ENCODE measurements at regions not wholly inside any gene's neighbourhood (a gene's known extent, or its start where the extent isn't known, plus 50 kb on each side); places are given as distances from the start of the nearest gene placed in this dataset.

DNA sequence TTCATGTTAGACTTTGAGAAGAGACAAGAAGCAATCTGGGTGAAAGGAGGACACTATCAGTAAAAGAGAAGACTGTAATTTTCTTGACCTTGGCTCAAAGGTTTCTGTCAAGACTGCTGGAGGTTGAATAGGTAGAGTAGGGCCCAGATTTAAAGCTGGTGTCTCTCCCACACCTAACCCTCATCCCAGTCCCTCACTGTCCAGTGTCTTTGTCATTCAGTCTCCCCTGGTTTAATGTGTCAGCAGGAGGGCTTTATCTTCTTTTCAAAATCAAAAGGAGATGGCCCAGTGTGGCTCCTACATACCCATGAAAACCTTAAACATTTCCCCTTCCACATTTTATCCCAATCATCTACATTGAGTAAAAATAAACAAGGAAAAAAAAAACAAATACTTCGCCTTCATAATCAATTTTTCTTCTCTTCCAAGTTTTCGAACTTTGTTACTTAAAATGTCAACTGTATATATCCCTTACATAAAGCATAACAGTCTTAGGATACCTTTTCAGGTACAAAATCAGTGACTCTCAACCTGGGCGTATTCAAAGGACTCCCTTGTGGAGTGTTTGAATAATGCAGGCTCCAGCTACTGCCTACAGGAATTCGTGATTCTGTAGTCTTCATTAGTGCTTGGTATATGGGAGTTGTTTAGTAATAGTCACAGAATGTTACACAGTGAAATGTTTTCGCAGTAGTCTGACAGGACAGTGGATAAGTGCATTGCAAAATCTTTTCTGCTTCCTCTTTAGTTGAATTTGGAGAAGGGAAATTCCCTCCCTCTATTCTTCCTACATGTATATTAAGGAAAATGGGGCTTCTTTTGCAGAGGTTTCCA, 87.2 kb downstream of the FAT3 start:
- H3K4me1 ChIP-seq = peaks cover 0 to 19% (median 0%) of the 10 kb centered on the region in 4 donors
- TF ChIP-seq POLR2A (IDR thresholded peaks at IDR 0.05) (no peak), EP300 (IDR thresholded peaks at IDR 0.05) (no peak)
- TF ChIP-seq, protein P1, sequence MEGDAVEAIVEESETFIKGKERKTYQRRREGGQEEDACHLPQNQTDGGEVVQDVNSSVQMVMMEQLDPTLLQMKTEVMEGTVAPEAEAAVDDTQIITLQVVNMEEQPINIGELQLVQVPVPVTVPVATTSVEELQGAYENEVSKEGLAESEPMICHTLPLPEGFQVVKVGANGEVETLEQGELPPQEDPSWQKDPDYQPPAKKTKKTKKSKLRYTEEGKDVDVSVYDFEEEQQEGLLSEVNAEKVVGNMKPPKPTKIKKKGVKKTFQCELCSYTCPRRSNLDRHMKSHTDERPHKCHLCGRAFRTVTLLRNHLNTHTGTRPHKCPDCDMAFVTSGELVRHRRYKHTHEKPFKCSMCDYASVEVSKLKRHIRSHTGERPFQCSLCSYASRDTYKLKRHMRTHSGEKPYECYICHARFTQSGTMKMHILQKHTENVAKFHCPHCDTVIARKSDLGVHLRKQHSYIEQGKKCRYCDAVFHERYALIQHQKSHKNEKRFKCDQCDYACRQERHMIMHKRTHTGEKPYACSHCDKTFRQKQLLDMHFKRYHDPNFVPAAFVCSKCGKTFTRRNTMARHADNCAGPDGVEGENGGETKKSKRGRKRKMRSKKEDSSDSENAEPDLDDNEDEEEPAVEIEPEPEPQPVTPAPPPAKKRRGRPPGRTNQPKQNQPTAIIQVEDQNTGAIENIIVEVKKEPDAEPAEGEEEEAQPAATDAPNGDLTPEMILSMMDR (IDR thresholded peaks at IDR 0.05) = no peak
- no peak overlapping the region for H3K27ac ChIP-seq
- WGBS, 2 donors = 85 to 86% methylated on average over 5 of the region's 5 CpGs
- DNase-seq (ENCODE audit: low spot score in 2 of 2) = no peak
- H3K36me3 ChIP-seq = no peaks in the 10 kb centered on the region
- H3K9me3 ChIP-seq = no peaks in the 10 kb centered on the region
- H3K4me3 ChIP-seq = no peak overlapping the region
- no peaks in the 10 kb centered on the region for H3K27me3 ChIP-seq

DNA sequence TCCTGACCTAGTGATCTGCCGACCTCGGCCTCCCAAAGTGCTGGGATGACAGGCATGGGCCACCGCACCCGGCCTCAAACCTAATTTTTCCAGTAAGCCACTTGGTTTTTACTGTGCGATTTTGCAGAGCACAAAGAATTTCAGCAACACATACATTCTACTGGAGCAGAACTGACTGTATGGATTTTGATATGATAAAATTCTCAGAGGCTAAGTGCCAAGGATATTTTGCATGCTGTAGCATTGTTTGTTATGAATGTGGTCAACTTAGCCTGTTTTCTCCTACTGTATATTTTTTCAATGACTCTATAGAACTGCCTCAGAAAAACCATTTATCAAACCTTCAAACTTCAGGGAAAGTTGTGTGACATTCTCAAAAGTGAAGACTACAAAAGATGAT, 89.2 kb downstream of the FAT3 start:
- no peak overlapping the region for H3K27ac ChIP-seq
- 71 to 77% methylated on average over 5 of the region's 5 CpGs for WGBS, 2 donors
- H3K36me3 ChIP-seq = no peaks in the 10 kb centered on the region
- no peak overlapping the region for H3K4me3 ChIP-seq
- H3K4me1 ChIP-seq = peaks cover 0 to 14% (median 0%) of the 10 kb centered on the region in 4 donors
- no peaks in the 10 kb centered on the region for H3K9me3 ChIP-seq
- TF ChIP-seq, protein P1 (IDR thresholded peaks at IDR 0.05) = no peak
- no peaks in the 10 kb centered on the region for H3K27me3 ChIP-seq
- no peak for DNase-seq (ENCODE audit: low spot score in 2 of 2)

DNA sequence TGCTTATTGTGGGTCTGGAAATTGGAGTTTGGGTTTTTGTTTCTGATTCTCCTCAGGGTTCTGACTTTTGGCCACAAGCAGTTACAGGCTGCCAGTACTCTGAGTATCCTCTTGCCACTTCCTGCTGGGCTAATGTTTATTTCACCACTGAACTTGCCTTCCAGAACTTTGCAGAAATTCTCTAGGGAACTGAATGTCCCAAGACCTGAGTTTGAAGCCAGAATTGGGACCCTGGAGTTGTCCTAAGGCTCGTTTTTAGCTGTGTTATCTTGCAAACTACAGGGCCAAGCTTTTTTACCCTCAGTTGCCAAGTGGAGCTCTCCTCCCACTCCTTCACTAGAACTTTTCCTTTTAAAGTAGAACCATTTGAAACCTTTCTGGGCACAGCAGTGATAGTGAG, 89.9 kb downstream of the FAT3 start:
- no peaks in the 10 kb centered on the region for H3K36me3 ChIP-seq
- H3K4me1 ChIP-seq = peaks cover 0 to 8% (median 0%) of the 10 kb centered on the region in 4 donors
- 3 to 9% methylated on average over 1 of the region's 1 CpG for WGBS, 2 donors
- H3K27ac ChIP-seq = no peak overlapping the region
- DNase-seq (ENCODE audit: low spot score in 2 of 2) = no peak
- TF ChIP-seq, protein P1 (IDR thresholded peaks at IDR 0.05) = no peak
- TF ChIP-seq POLR2A (IDR thresholded peaks at IDR 0.05) (no peak), EP300 (IDR thresholded peaks at IDR 0.05) (no peak)
- H3K9me3 ChIP-seq = no peaks in the 10 kb centered on the region
- H3K4me3 ChIP-seq = no peak overlapping the region
- no peaks in the 10 kb centered on the region for H3K27me3 ChIP-seq

DNA sequence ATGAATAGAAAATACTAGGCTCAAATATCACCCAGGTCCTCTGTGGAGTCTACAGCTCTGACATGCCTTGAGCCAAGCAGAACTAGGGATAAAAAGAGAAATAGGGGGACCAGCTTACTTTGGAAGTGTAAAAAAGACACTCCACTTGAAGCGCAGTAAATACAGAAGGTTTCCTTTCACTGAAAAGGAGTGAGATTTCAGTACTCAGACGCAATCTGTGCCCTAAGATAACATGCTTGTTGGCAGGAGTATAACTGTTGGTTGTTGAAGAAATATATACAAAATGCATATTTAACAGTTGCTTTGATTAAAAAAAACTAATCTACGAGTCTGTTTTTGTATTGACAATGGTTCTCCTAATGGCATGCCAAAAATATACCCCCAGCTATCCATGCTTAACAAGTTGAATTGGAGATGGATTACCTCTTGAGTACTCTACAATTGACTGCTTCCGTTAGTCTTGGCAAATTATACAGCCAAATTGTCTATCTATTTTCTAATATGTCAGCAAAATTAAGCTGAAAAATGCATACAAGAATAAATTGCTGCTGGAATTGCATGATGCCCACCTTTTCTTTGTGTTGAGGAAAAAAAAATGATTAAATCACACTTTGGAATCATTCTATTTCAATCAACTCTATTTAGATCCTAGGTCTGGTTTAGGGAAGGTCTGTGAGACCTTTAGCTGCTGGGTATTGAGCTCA, 91.6 kb downstream of the FAT3 start:
- H3K36me3 ChIP-seq = peaks cover 0 to 2% (median 0%) of the 10 kb centered on the region in 3 donors
- no peak for DNase-seq (ENCODE audit: low spot score in 2 of 2)
- TF ChIP-seq POLR2A (IDR thresholded peaks at IDR 0.05) (no peak), EP300 (IDR thresholded peaks at IDR 0.05) (no peak)
- TF ChIP-seq, protein P1 (IDR thresholded peaks at IDR 0.05) = no peak
- H3K4me1 ChIP-seq = peaks cover 0 to 5% (median 0%) of the 10 kb centered on the region in 4 donors
- no peak overlapping the region for H3K27ac ChIP-seq
- whole genome bisulfite sequencing, 2 donors = 79% methylated on average over 4 of the region's 4 CpGs
- H3K9me3 ChIP-seq = no peaks in the 10 kb centered on the region
- H3K4me3 ChIP-seq = no peak overlapping the region
- H3K27me3 ChIP-seq = no peaks in the 10 kb centered on the region

DNA sequence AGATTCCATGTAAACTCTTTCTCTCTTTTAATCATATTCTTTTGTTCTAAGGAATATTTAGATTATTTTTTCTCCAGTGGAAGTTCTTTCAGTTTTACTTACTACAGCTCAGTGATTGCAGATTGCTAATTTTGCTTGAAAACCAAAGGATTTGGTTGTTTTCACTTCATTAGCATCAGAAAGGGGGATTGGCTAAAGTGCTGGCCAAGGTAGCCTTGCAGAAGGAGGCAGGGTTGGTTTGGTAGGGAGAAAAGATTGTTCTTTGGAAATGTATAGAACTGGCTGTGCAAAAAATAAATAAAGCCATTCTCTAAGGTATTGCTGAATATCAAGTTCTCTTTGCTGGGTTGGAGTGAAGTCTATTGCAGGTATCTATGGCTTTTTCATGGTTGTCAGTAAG, 92.6 kb downstream of the FAT3 start:
- no peak for DNase-seq (ENCODE audit: low spot score in 2 of 2)
- H3K36me3 ChIP-seq = peaks cover 0 to 2% (median 0%) of the 10 kb centered on the region in 3 donors
- peaks cover 0 to 5% (median 0%) of the 10 kb centered on the region in 4 donors for H3K4me1 ChIP-seq
- H3K27me3 ChIP-seq = no peaks in the 10 kb centered on the region
- no peak overlapping the region for H3K27ac ChIP-seq
- TF ChIP-seq EP300 (IDR thresholded peaks at IDR 0.05) (no peak), POLR2A (IDR thresholded peaks at IDR 0.05) (no peak)
- TF ChIP-seq, protein P1 (IDR thresholded peaks at IDR 0.05) = no peak
- H3K9me3 ChIP-seq = no peaks in the 10 kb centered on the region
- H3K4me3 ChIP-seq = no peak overlapping the region
